NK-92 treated with Interleukin-12 subunit alpha and Interleukin-12 subunit beta, amount 100 ng/mL, for 24 hours (cell line): ENCODE measurements at regions not wholly inside any gene's neighbourhood (a gene's known extent, or its start where the extent isn't known, plus 50 kb on each side); places are given as distances from the start of the nearest gene placed in this dataset.

Experiments used
- DNase-seq: peaks from one replicate; lab custom pipeline; 2025; lab: John Stamatoyannopoulos, UW

GRCh38 chr2:144079803-144080202, 440.1 kb downstream of the ZEB2 start:
- DNase-seq: no peak

GRCh38 chr2:144078802-144079724, 440.9 kb downstream of the ZEB2 start:
- no peak for DNase-seq

- no peak for DNase-seq
These were observed 441.8 kb downstream of the ZEB2 start for GRCh38 chr2:144078106-144078505.

- no peak for DNase-seq
These were observed 445.5 kb downstream of the ZEB2 start for GRCh38 chr2:144074450-144074849.

GRCh38 chr2:144071461-144071860, 448.5 kb downstream of the ZEB2 start:
- no peak for DNase-seq

GRCh38 chr2:144067506-144067905, 452.4 kb downstream of the ZEB2 start:
- DNase-seq: no peak

- DNase-seq: no peak
These were observed 456.3 kb downstream of the ZEB2 start for GRCh38 chr2:144063602-144064001.

GRCh38 chr2:144054911-144055310, 465.0 kb downstream of the ZEB2 start:
- no peak for DNase-seq

GRCh38 chr2:144052083-144052482, 467.8 kb downstream of the ZEB2 start:
- DNase-seq: no peak

- no peak for DNase-seq
These were observed 470.8 kb downstream of the ZEB2 start for GRCh38 chr2:144049137-144049536.

- no peak for DNase-seq
These were observed 471.3 kb downstream of the ZEB2 start for GRCh38 chr2:144048631-144049060.

GRCh38 chr2:144042751-144043150, 477.2 kb downstream of the ZEB2 start:
- no peak for DNase-seq

- no peak for DNase-seq
These were observed 478.3 kb downstream of the ZEB2 start for GRCh38 chr2:144041612-144042011.

GRCh38 chr2:144040834-144041233, 479.1 kb downstream of the ZEB2 start:
- no peak for DNase-seq

GRCh38 chr2:144032566-144032965, 487.4 kb downstream of the ZEB2 start:
- no peak for DNase-seq

GRCh38 chr2:144030791-144031190, 489.1 kb downstream of the ZEB2 start:
- no peak for DNase-seq

- DNase-seq: no peak
These were observed 492.3 kb downstream of the ZEB2 start for GRCh38 chr2:144027593-144027992.

GRCh38 chr2:144026753-144027152, 493.2 kb downstream of the ZEB2 start:
- DNase-seq: no peak

- no peak for DNase-seq
These were observed 499.9 kb downstream of the ZEB2 start for GRCh38 chr2:144020047-144020446.

GRCh38 chr2:144015655-144016245, 504.2 kb downstream of the ZEB2 start:
- no peak for DNase-seq

- DNase-seq: no peak
These were observed 504.9 kb downstream of the ZEB2 start for GRCh38 chr2:144015036-144015435.

GRCh38 chr2:144014103-144014502, 505.8 kb downstream of the ZEB2 start:
- no peak for DNase-seq

GRCh38 chr2:144012304-144012703, 507.6 kb downstream of the ZEB2 start:
- DNase-seq: no peak
